ENCODE measurements at regions not wholly inside any gene's neighbourhood (a gene's known extent, or its start where the extent isn't known, plus 50 kb on each side); places are given as distances from the start of the nearest gene placed in this dataset.
A peak's percentile ranks its signal among the peaks of the same experiment; 100 is the strongest.

GRCh38 chr13:91031508-91031907 is 316.0 kb upstream of the MIR17HG start:
- peak; percentile 24 to 42; a peak in 2 of 4 replicates for TF ChIP-seq CTCF (conservative IDR thresholded peaks at IDR 0.05; ENCODE audit: low read depth in 2 of 2)
- TF ChIP-seq EZH2 (IDR thresholded peaks at IDR 0.05; ENCODE audit: low read depth, unreplicated experiment) = no peak
- no peak for TF ChIP-seq REST (IDR thresholded peaks at IDR 0.05; ENCODE audit: unreplicated experiment)
- TF ChIP-seq EZH2phosphoT487 (IDR thresholded peaks at IDR 0.05; ENCODE audit: unreplicated experiment) = no peak
- TF ChIP-seq POLR2AphosphoS5 (IDR thresholded peaks at IDR 0.05; ENCODE audit: low read depth) = no peak
- no peak for TF ChIP-seq ZNF114 (CRISPR knock-in tag; IDR thresholded peaks at IDR 0.05)
- no peak for TF ChIP-seq ETS1 (IDR thresholded peaks at IDR 0.05)
- TF ChIP-seq CREB1 (CRISPR knock-in tag; IDR thresholded peaks at IDR 0.05; ENCODE audit: low read depth) = no peak
- no peak for TF ChIP-seq STAT1 (IDR thresholded peaks at IDR 0.05; ENCODE audit: unreplicated experiment)
- TF ChIP-seq JUNB (IDR thresholded peaks at IDR 0.05; ENCODE audit: unreplicated experiment) = no peak
- TF ChIP-seq ZNF331 (CRISPR knock-in tag; IDR thresholded peaks at IDR 0.05; ENCODE audit: low read depth) = no peak
- no peak for TF ChIP-seq ZNF462 (CRISPR knock-in tag; IDR thresholded peaks at IDR 0.05)

Data from GM23338 (cell line).